Esophagus muscularis mucosa (tissue), 3 donors: ENCODE measurements at regions not wholly inside any gene's neighbourhood (a gene's known extent, or its start where the extent isn't known, plus 50 kb on each side); places are given as distances from the start of the nearest gene placed in this dataset.

Experiments
- POLR2A ChIP-seq: fragments of 450-650 bp; IDR thresholded peaks from one replicate; pipeline ENCODE4 v1.6.1; 2017; ENCODE audit warnings: antibody characterized with exemption, moderate library complexity, mild to moderate bottlenecking, low read depth
- POLR2AphosphoS5 ChIP-seq, 2 donors: sonication (generic); formaldehyde crosslinking; IDR thresholded peaks; one replicate each; pipeline ENCODE4 v1.6.1; 2017; ENCODE audit warnings: antibody characterized with exemption in 2 of 2
- TF ChIP-seq, protein P1 (sequence below), 3 experiments: fragments of 200-600 bp in 2 of 3; fragments of 450-650 bp in 1 of 3; sonication (generic) in 2 of 3; IDR thresholded peaks; one replicate each; pipeline ENCODE4 v1.5.1; 2017 to 2019; ENCODE audit warnings: antibody characterized with exemption in 3 of 3, mild to moderate bottlenecking in 2 of 3, moderate library complexity in 1 of 3

DNA sequence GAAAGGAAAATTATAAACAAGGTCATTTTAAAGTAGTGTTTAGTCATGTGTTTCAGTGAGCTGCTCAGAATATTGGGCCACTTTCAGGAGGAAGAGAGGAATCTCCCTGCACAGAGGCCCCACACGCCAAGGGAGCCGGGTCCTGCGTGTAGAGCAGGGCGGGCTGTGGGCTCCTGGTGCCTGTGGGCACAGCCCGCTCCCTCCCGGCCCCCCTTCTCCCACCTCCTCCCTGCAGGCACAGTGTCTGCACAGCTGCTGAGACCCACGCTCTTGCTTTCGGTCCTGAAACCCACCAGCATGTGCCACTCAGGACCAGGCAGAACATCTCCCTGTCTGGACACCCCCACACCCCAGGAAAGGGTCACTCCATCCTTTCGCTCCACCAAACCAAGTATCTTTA, 167.6 kb upstream of the SALL3 start:
- no peak for TF ChIP-seq POLR2A
- TF ChIP-seq, protein P1, sequence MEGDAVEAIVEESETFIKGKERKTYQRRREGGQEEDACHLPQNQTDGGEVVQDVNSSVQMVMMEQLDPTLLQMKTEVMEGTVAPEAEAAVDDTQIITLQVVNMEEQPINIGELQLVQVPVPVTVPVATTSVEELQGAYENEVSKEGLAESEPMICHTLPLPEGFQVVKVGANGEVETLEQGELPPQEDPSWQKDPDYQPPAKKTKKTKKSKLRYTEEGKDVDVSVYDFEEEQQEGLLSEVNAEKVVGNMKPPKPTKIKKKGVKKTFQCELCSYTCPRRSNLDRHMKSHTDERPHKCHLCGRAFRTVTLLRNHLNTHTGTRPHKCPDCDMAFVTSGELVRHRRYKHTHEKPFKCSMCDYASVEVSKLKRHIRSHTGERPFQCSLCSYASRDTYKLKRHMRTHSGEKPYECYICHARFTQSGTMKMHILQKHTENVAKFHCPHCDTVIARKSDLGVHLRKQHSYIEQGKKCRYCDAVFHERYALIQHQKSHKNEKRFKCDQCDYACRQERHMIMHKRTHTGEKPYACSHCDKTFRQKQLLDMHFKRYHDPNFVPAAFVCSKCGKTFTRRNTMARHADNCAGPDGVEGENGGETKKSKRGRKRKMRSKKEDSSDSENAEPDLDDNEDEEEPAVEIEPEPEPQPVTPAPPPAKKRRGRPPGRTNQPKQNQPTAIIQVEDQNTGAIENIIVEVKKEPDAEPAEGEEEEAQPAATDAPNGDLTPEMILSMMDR (IDR thresholded peaks at IDR 0.05) = no peak
- no peak for TF ChIP-seq POLR2AphosphoS5 (IDR thresholded peaks at IDR 0.05)
